CD14-positive monocyte (primary cell): ENCODE measurements at regions not wholly inside any gene's neighbourhood (a gene's known extent, or its start where the extent isn't known, plus 50 kb on each side); places are given as distances from the start of the nearest gene placed in this dataset.
"Not testable (repeated sequence)": the region's sequence is repeated elsewhere in the genome, so short reads cannot be mapped to it uniquely, and the experiment has no call there.

Experiments used
- DNase-seq, 3 donors: peaks; one replicate each; pipeline ENCODE4 v3.0.0-alpha.2; 2011 to 2022
- H2AFZ ChIP-seq: 2 replicates; pipeline ENCODE4 v1.6.0; 2012; ENCODE audit warnings: mild to moderate bottlenecking, low read depth, low read length, inconsistent platforms; ENCODE audit not compliant: insufficient read depth, poor library complexity, severe bottlenecking
- H3K27ac ChIP-seq, 2 donors: 1 replicate in 1 of 2; 2 replicates in 1 of 2; pipeline ENCODE4 v1.5.1; 2012 to 2013; ENCODE audit warnings: low read length in 2 of 2, control low read depth in 1 of 2, inconsistent platforms in 1 of 2, low read depth in 1 of 2, mild to moderate bottlenecking in 1 of 2
- H3K27me3 ChIP-seq, 2 donors: one replicate each; pipeline versions ENCODE4 v1.6.0 to v1.6.1; 2011 to 2013; ENCODE audit warnings: low read length in 2 of 2; ENCODE audit not compliant: control insufficient read depth in 2 of 2, insufficient read depth in 2 of 2
- H3K36me3 ChIP-seq, 2 donors: replicated peaks in 1 of 2; 1 replicate in 1 of 2; 2 replicates in 1 of 2; pipeline versions ENCODE4 v1.5.1 to v1.6.1; 2012 to 2013; ENCODE audit warnings: low read length in 2 of 2, control low read depth in 1 of 2, inconsistent platforms in 1 of 2, mild to moderate bottlenecking in 1 of 2; ENCODE audit not compliant: insufficient read depth in 2 of 2, control insufficient read depth in 1 of 2
- H3K4me1 ChIP-seq, 2 donors: 1 replicate in 1 of 2; 2 replicates in 1 of 2; pipeline versions ENCODE4 v1.5.1 to v1.6.1; 2012 to 2013; ENCODE audit warnings: low read length in 2 of 2, control low read depth in 1 of 2, inconsistent platforms in 1 of 2, mild to moderate bottlenecking in 1 of 2, moderate library complexity in 1 of 2; ENCODE audit not compliant: insufficient read depth in 2 of 2, control insufficient read depth in 1 of 2
- H3K4me2 ChIP-seq: replicated peaks from 2 replicates; pipeline ENCODE3; 2012; ENCODE audit warnings: low read length, moderate library complexity, mild to moderate bottlenecking; ENCODE audit not compliant: poor library complexity, severe bottlenecking; ENCODE audit errors: extremely low read depth
- H3K4me3 ChIP-seq, 3 experiments: fragments of 200-600 bp in 1 of 3; sonication (generic) in 1 of 3; replicated peaks in 1 of 3; 1 replicate in 2 of 3; 2 replicates in 1 of 3; pipeline ENCODE4 v1.5.1; 2011 to 2013; ENCODE audit warnings: low read length in 3 of 3, mild to moderate bottlenecking in 3 of 3, control low read depth in 2 of 3, low read depth in 2 of 3, inconsistent platforms in 1 of 3, moderate library complexity in 1 of 3
- H3K79me2 ChIP-seq: 2 replicates; pipeline ENCODE4 v1.6.0; 2012; ENCODE audit warnings: mild to moderate bottlenecking, control low read depth, inconsistent platforms, low read length, moderate library complexity; ENCODE audit not compliant: insufficient read depth
- H3K9ac ChIP-seq: 2 replicates; pipeline ENCODE4 v1.6.0; 2017; ENCODE audit warnings: low read length, mild to moderate bottlenecking; ENCODE audit not compliant: insufficient read depth, poor library complexity, severe bottlenecking
- H3K9me3 ChIP-seq, 2 donors: replicated peaks in 1 of 2; 1 replicate in 1 of 2; 2 replicates in 1 of 2; pipeline versions ENCODE4 v1.5.1 to v1.6.1; 2012 to 2013; ENCODE audit warnings: low read length in 2 of 2, control low read depth in 1 of 2; ENCODE audit not compliant: control insufficient read depth in 1 of 2, insufficient read depth in 1 of 2
- H4K20me1 ChIP-seq: 2 replicates; pipeline ENCODE4 v1.6.0; 2012; ENCODE audit warnings: mild to moderate bottlenecking, low read length, control low read depth, moderate library complexity; ENCODE audit not compliant: insufficient read depth
- H3K27ac Mint-ChIP-seq, 7 donors: one replicate each; pipeline ENCODE4 v1.8.0; 2020; ENCODE audit warnings: mild to moderate bottlenecking in 7 of 7, mixed read lengths in 7 of 7, moderate library complexity in 6 of 7, inconsistent platforms in 2 of 7
- H3K27me3 Mint-ChIP-seq, 3 donors: one replicate each; pipeline ENCODE4 v1.8.0; 2021 to 2022; ENCODE audit warnings: low read depth in 3 of 3, mild to moderate bottlenecking in 3 of 3, mixed read lengths in 3 of 3, moderate library complexity in 3 of 3, inconsistent platforms in 1 of 3
- H3K36me3 Mint-ChIP-seq, 2 donors: one replicate each; pipeline ENCODE4 v1.8.0; 2020; ENCODE audit warnings: mixed read lengths in 2 of 2, inconsistent platforms in 1 of 2, mild to moderate bottlenecking in 1 of 2
- H3K4me1 Mint-ChIP-seq: one replicate; pipeline ENCODE4 v1.8.0; 2020; ENCODE audit warnings: mild to moderate bottlenecking, mixed read lengths
- H3K4me3 Mint-ChIP-seq, 2 donors: one replicate each; pipeline ENCODE4 v1.8.0; 2020; ENCODE audit warnings: mild to moderate bottlenecking in 2 of 2, mixed read lengths in 2 of 2, moderate library complexity in 1 of 2
- H3K9me3 Mint-ChIP-seq, 7 donors: one replicate each; pipeline ENCODE4 v1.8.0; 2020 to 2022; ENCODE audit warnings: mixed read lengths in 7 of 7, mild to moderate bottlenecking in 6 of 7, moderate library complexity in 6 of 7, inconsistent platforms in 2 of 7
- CTCF ChIP-seq: fragments of 200-600 bp; IDR thresholded peaks from one replicate; pipeline ENCODE4 v1.8.0; 2022; ENCODE audit warnings: antibody characterized with exemption, mild to moderate bottlenecking
- WGBS: methylation state at CpG from one replicate; pipeline ENCODE4 v1.1.5; 2013; ENCODE audit warnings: missing lambda C conversion rate; ENCODE audit not compliant: insufficient coverage; 5-methylcytosine and 5-hydroxymethylcytosine counted together
- intact Hi-C, 2 donors: fragments of 100-400 bp; cut with micrococcal nuclease; formaldehyde crosslinking; loops; one replicate each; pipeline versions ENCODE4 v1.15.0 to v1.15.1; 2023

DNA sequence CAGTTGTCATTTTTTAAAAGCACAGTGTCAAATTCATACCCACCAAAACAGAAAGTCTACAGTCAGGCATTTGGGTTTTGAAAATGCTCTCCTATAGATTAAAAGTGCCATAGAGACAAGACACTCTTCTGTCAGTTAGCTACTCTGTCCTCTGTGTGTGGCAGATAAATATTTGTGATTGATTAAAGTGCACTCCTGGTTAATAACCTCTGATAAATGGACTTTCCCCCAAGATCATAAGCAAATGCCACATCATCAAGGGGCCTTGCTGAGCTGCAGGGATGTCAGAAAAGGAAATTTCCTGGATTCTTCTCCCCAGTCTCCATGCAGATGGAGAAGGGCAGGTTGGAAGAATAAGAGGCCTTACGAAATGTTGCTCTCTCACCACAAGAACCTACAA lies 1329.5 kb upstream of the TMEM132C start:
- TF ChIP-seq CTCF = no peak
- Histone ChIP-seq H3K4me3 (no peak overlapping the region), H2AFZ (no peak overlapping the region), H3K27me3 (no peaks in the 10 kb centered on the region), H3K4me2 (no peak overlapping the region), H3K27ac (no peak overlapping the region), H3K9ac (no peak overlapping the region), H3K9me3 (no peaks in the 10 kb centered on the region), H4K20me1 (no peaks in the 10 kb centered on the region), H3K79me2 (no peaks in the 10 kb centered on the region), H3K4me1 (no peaks in the 10 kb centered on the region), H3K36me3 (no peaks in the 10 kb centered on the region)
- peaks cover 2% of the 10 kb centered on the region for H3K4me1 Mint-ChIP-seq
- peaks cover 0 to 2% (median 0%) of the 10 kb centered on the region in 7 donors for H3K9me3 Mint-ChIP-seq
- H3K36me3 Mint-ChIP-seq = no peaks in the 10 kb centered on the region
- no peak overlapping the region for H3K27ac Mint-ChIP-seq
- no CpG with 5 or more reads among the region's 1 CpG for WGBS
- DNase-seq = no peak
- intact Hi-C loops = no loop called here
- H3K27me3 Mint-ChIP-seq = peaks cover 0 to 2% (median 0%) of the 10 kb centered on the region in 3 donors
- no peak overlapping the region for H3K4me3 Mint-ChIP-seq

DNA sequence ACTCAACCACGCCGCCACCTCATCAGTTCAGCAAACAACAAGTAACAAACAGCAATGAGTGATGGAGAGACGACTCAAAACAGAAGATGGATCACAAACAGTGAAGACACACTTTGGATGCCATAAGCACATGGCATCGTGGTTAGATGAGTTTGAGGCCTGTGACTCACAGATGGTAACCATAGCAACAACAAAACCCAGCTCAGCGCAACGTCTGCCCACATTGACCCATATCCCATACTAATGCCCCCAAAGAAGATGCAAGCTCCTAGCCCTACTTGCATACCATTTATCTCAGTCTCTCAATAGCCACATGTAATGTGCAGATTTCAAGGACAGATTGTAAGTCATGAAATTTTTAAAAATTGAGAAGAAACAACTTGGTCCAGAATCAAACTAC lies 1322.3 kb upstream of the TMEM132C start:
- no peak overlapping the region for H3K4me3 Mint-ChIP-seq
- DNase-seq = no peak
- Histone ChIP-seq H3K27me3 (no peaks in the 10 kb centered on the region), H3K9ac (no peak overlapping the region), H3K4me2 (no peak overlapping the region), H3K9me3 (peaks cover 4 to 6% of the 10 kb centered on the region in 2 donors), H3K27ac (no peak overlapping the region), H3K79me2 (no peaks in the 10 kb centered on the region), H4K20me1 (no peaks in the 10 kb centered on the region), H3K36me3 (no peaks in the 10 kb centered on the region), H3K4me1 (no peaks in the 10 kb centered on the region), H3K4me3 (no peak overlapping the region), H2AFZ (no peak overlapping the region)
- intact Hi-C loops = no loop called here
- H3K36me3 Mint-ChIP-seq = no peaks in the 10 kb centered on the region
- TF ChIP-seq CTCF = no peak
- peaks cover 0 to 9% (median 5%) of the 10 kb centered on the region in 7 donors for H3K9me3 Mint-ChIP-seq
- H3K27ac Mint-ChIP-seq = no peak overlapping the region
- H3K27me3 Mint-ChIP-seq = peaks cover 0 to 5% (median 2%) of the 10 kb centered on the region in 3 donors
- no peaks in the 10 kb centered on the region for H3K4me1 Mint-ChIP-seq
- WGBS = 73% methylated on average over 2 of the region's 6 CpGs

GRCh38 chr12:126946958-126947357 lies 1320.0 kb upstream of the TMEM132C start:
- H3K27ac ChIP-seq, H3K9me3 Mint-ChIP-seq, H3K4me2 ChIP-seq, H3K4me1 ChIP-seq, H4K20me1 ChIP-seq, H3K4me1 Mint-ChIP-seq, DNase-seq, H3K36me3 Mint-ChIP-seq, H3K9ac ChIP-seq, H3K4me3 Mint-ChIP-seq, H3K27me3 ChIP-seq, H3K36me3 ChIP-seq, H3K4me3 ChIP-seq, H3K9me3 ChIP-seq, H3K27ac Mint-ChIP-seq, H2AFZ ChIP-seq, H3K79me2 ChIP-seq, intact Hi-C loops, H3K27me3 Mint-ChIP-seq: not testable (repeated sequence)
- 100% methylated on average over 2 of the region's 7 CpGs for WGBS
